Tongue (tissue), 1 donor: ENCODE measurements at regions not wholly inside any gene's neighbourhood (a gene's known extent, or its start where the extent isn't known, plus 50 kb on each side); places are given as distances from the start of the nearest gene placed in this dataset.

ENCODE experiments used
- DNase-seq: peaks from one replicate; pipeline ENCODE4 v3.0.0-alpha.2; 2015

- no peak for DNase-seq
These were observed 551.5 kb upstream of the RGMA start for GRCh38 chr15:93640411-93640962.

GRCh38 chr15:93631958-93632618 is 543.1 kb upstream of the RGMA start:
- no peak for DNase-seq

- DNase-seq = no peak
These were observed 530.6 kb upstream of the RGMA start for GRCh38 chr15:93619597-93619996.

- DNase-seq = no peak
These were observed 528.4 kb upstream of the RGMA start for GRCh38 chr15:93617443-93617842.

GRCh38 chr15:93614386-93615104 is 525.5 kb upstream of the RGMA start:
- DNase-seq = peak; percentile 9

GRCh38 chr15:93613386-93613785 is 524.4 kb upstream of the RGMA start:
- peak; percentile 66 for DNase-seq

GRCh38 chr15:93612953-93613352 is 523.9 kb upstream of the RGMA start:
- DNase-seq = no peak

GRCh38 chr15:93610944-93611343 is 521.9 kb upstream of the RGMA start:
- no peak for DNase-seq

GRCh38 chr15:93608643-93609148 is 519.7 kb upstream of the RGMA start:
- no peak for DNase-seq

- no peak for DNase-seq
These were observed 514.5 kb upstream of the RGMA start for GRCh38 chr15:93603550-93603949.

GRCh38 chr15:93587059-93587521 is 498.1 kb upstream of the RGMA start:
- peak; percentile 97 for DNase-seq

- DNase-seq = peak; percentile 58
These were observed 496.0 kb upstream of the RGMA start for GRCh38 chr15:93585012-93585411.

- peak; percentile 77 for DNase-seq
These were observed 495.0 kb upstream of the RGMA start for GRCh38 chr15:93583968-93584367.

- DNase-seq = peak; percentile 51
These were observed 494.5 kb upstream of the RGMA start for GRCh38 chr15:93583552-93583951.

GRCh38 chr15:93570527-93570926 is 481.5 kb upstream of the RGMA start:
- peak; percentile 91 for DNase-seq

GRCh38 chr15:93566762-93567161 is 477.8 kb upstream of the RGMA start:
- DNase-seq = peak; percentile 69

GRCh38 chr15:93565201-93565600 is 476.2 kb upstream of the RGMA start:
- no peak for DNase-seq

- no peak for DNase-seq
These were observed 474.2 kb upstream of the RGMA start for GRCh38 chr15:93563218-93563617.

GRCh38 chr15:93562395-93563123 is 473.5 kb upstream of the RGMA start:
- DNase-seq = peak; percentile 91

- DNase-seq = no peak
These were observed 468.7 kb upstream of the RGMA start for GRCh38 chr15:93557696-93558095.

GRCh38 chr15:93553167-93553935 is 464.3 kb upstream of the RGMA start:
- DNase-seq = peak; percentile 89

- no peak for DNase-seq
These were observed 454.1 kb upstream of the RGMA start for GRCh38 chr15:93543093-93543492.
